CD4-positive, CD25-positive, alpha-beta regulatory T cell (primary cell): ENCODE measurements at regions not wholly inside any gene's neighbourhood (a gene's known extent, or its start where the extent isn't known, plus 50 kb on each side); places are given as distances from the start of the nearest gene placed in this dataset.

Source experiments
- ATAC-seq, 2 donors: fragments of 150-1000 bp; cut with Tn5 transposase; one replicate each; pipeline ENCODE4 v1.10.0; 2021; ENCODE audit warnings: low read depth in 2 of 2, moderate number of reproducible peaks in 2 of 2, moderate library complexity in 1 of 2
- DNase-seq, 3 donors: peaks; one replicate each; pipeline versions ENCODE4 v3.0.0 to v3.0.0-alpha.2; 2012 to 2022; ENCODE audit warnings: mixed read lengths in 1 of 3
- H3K27ac ChIP-seq: one replicate; pipeline ENCODE4 v1.7.0; 2013; ENCODE audit warnings: mild to moderate bottlenecking, low read length; ENCODE audit not compliant: insufficient read depth, poor library complexity, severe bottlenecking
- H3K27me3 ChIP-seq: one replicate; pipeline ENCODE4 v1.7.0; 2013; ENCODE audit warnings: low read length; ENCODE audit not compliant: control insufficient read depth, insufficient read depth
- H3K36me3 ChIP-seq: one replicate; pipeline ENCODE4 v1.7.0; 2013; ENCODE audit warnings: mild to moderate bottlenecking, low read length, moderate library complexity; ENCODE audit not compliant: control insufficient read depth, insufficient read depth
- H3K4me1 ChIP-seq: 2 replicates; pipeline ENCODE4 v1.7.0; 2013; ENCODE audit warnings: mild to moderate bottlenecking, low read length; ENCODE audit not compliant: insufficient read depth, control insufficient read depth, poor library complexity, severe bottlenecking
- H3K4me3 ChIP-seq: one replicate; pipeline ENCODE4 v1.7.0; 2013; ENCODE audit warnings: low read depth, mild to moderate bottlenecking, low read length, moderate library complexity
- H3K9me3 ChIP-seq, 2 experiments: 1 replicate in 1 of 2; 2 replicates in 1 of 2; pipeline ENCODE4 v1.7.0; 2013; ENCODE audit warnings: low read length in 2 of 2, mild to moderate bottlenecking in 1 of 2, moderate library complexity in 1 of 2; ENCODE audit not compliant: control insufficient read depth in 2 of 2
- H3K27ac Mint-ChIP-seq, 3 donors: one replicate each; pipeline ENCODE4 v1.8.0; 2020 to 2022; ENCODE audit warnings: mild to moderate bottlenecking in 3 of 3, mixed read lengths in 3 of 3, moderate library complexity in 2 of 3
- H3K27me3 Mint-ChIP-seq: one replicate; pipeline ENCODE4 v1.8.0; 2022; ENCODE audit warnings: mild to moderate bottlenecking, mixed read lengths
- H3K36me3 Mint-ChIP-seq: one replicate; pipeline ENCODE4 v1.8.0; 2020; ENCODE audit warnings: mixed read lengths
- H3K4me1 Mint-ChIP-seq, 4 donors: one replicate each; pipeline ENCODE4 v1.8.0; 2020 to 2022; ENCODE audit warnings: mixed read lengths in 4 of 4, mild to moderate bottlenecking in 1 of 4
- H3K4me3 Mint-ChIP-seq, 4 donors: one replicate each; pipeline ENCODE4 v1.8.0; 2020 to 2022; ENCODE audit warnings: mild to moderate bottlenecking in 4 of 4, mixed read lengths in 4 of 4, moderate library complexity in 3 of 4
- H3K9me3 Mint-ChIP-seq, 7 donors: one replicate each; pipeline ENCODE4 v1.8.0; 2020 to 2022; ENCODE audit warnings: mixed read lengths in 7 of 7, mild to moderate bottlenecking in 3 of 7, moderate library complexity in 2 of 7

- Mint-ChIP-seq H3K4me3 (no peak overlapping the region), H3K27me3 (no peaks in the 10 kb centered on the region), H3K9me3 (peaks cover 0 to 3% (median 0%) of the 10 kb centered on the region in 7 donors), H3K36me3 (no peaks in the 10 kb centered on the region), H3K4me1 (no peaks in the 10 kb centered on the region), H3K27ac (no peak overlapping the region)
- Histone ChIP-seq H3K27ac (no peak overlapping the region), H3K4me1 (no peaks in the 10 kb centered on the region), H3K9me3 (no peaks in the 10 kb centered on the region), H3K4me3 (no peak overlapping the region), H3K36me3 (no peaks in the 10 kb centered on the region), H3K27me3 (no peaks in the 10 kb centered on the region)
- ATAC-seq (no peak), DNase-seq (peak in 1 of 3 donors; percentile 0)
Observed at GRCh38 chr2:163182764-163183354, 344.3 kb upstream of the KCNH7 start.

GRCh38 chr2:163177592-163177991 lies 339.0 kb upstream of the KCNH7 start:
- ATAC-seq = no peak
- Histone ChIP-seq H3K9me3 (no peaks in the 10 kb centered on the region), H3K4me3 (no peak overlapping the region), H3K27ac (no peak overlapping the region), H3K4me1 (no peaks in the 10 kb centered on the region), H3K36me3 (no peaks in the 10 kb centered on the region), H3K27me3 (no peaks in the 10 kb centered on the region)
- Mint-ChIP-seq H3K27ac (no peak overlapping the region), H3K4me1 (no peaks in the 10 kb centered on the region), H3K4me3 (no peak overlapping the region), H3K36me3 (no peaks in the 10 kb centered on the region), H3K9me3 (no peaks in the 10 kb centered on the region), H3K27me3 (no peaks in the 10 kb centered on the region)
- no peak for DNase-seq

DNA sequence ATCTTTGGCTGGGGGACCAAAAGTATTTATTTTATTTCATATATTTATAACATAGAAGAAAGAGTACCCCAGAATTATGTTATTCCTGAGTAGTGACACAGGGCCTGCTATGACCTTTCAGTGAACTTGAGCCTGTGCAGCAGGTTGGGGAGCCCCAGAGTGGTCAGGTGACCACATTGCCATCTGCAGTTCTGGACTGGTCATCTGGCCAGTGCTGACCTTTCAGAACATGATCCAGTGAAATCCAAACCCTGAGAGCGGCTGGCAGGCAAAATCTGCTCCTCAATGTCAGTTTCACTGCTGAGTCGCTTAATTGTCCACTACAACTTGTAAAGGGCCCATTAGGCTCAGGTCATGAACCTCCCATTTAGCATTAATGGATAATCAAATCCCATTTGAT lies 336.7 kb upstream of the KCNH7 start:
- DNase-seq = no peak
- Mint-ChIP-seq H3K4me1 (no peaks in the 10 kb centered on the region), H3K27ac (no peak overlapping the region), H3K4me3 (no peak overlapping the region), H3K27me3 (no peaks in the 10 kb centered on the region), H3K9me3 (no peaks in the 10 kb centered on the region), H3K36me3 (no peaks in the 10 kb centered on the region)
- Histone ChIP-seq H3K4me3 (no peak overlapping the region), H3K36me3 (no peaks in the 10 kb centered on the region), H3K27ac (no peak overlapping the region), H3K27me3 (no peaks in the 10 kb centered on the region), H3K4me1 (no peaks in the 10 kb centered on the region), H3K9me3 (no peaks in the 10 kb centered on the region)
- no peak for ATAC-seq

GRCh38 chr2:163173591-163173990 lies 335.0 kb upstream of the KCNH7 start:
- DNase-seq = no peak
- Mint-ChIP-seq H3K9me3 (peaks cover 0 to 2% (median 0%) of the 10 kb centered on the region in 7 donors), H3K27ac (no peak overlapping the region), H3K27me3 (no peaks in the 10 kb centered on the region), H3K36me3 (no peaks in the 10 kb centered on the region), H3K4me3 (no peak overlapping the region), H3K4me1 (no peaks in the 10 kb centered on the region)
- ATAC-seq = no peak
- no peak overlapping the region for H3K4me3 ChIP-seq
- no peaks in the 10 kb centered on the region for H3K27me3 ChIP-seq
- no peaks in the 10 kb centered on the region for H3K9me3 ChIP-seq
- no peaks in the 10 kb centered on the region for H3K4me1 ChIP-seq
- no peaks in the 10 kb centered on the region for H3K36me3 ChIP-seq
- H3K27ac ChIP-seq = no peak overlapping the region

- H3K4me3 ChIP-seq = no peak overlapping the region
- DNase-seq (no peak), ATAC-seq (no peak)
- no peak overlapping the region for H3K27ac ChIP-seq
- H3K9me3 Mint-ChIP-seq = peaks cover 0 to 2% (median 0%) of the 10 kb centered on the region in 7 donors
- no peaks in the 10 kb centered on the region for H3K9me3 ChIP-seq
- H3K36me3 ChIP-seq = no peaks in the 10 kb centered on the region
- H3K4me3 Mint-ChIP-seq = no peak overlapping the region
- no peaks in the 10 kb centered on the region for H3K27me3 Mint-ChIP-seq
- H3K36me3 Mint-ChIP-seq = no peaks in the 10 kb centered on the region
- H3K4me1 ChIP-seq = no peaks in the 10 kb centered on the region
- no peak overlapping the region for H3K27ac Mint-ChIP-seq
- no peaks in the 10 kb centered on the region for H3K4me1 Mint-ChIP-seq
- no peaks in the 10 kb centered on the region for H3K27me3 ChIP-seq
Observed at GRCh38 chr2:163171786-163172530, 333.4 kb upstream of the KCNH7 start.

DNA sequence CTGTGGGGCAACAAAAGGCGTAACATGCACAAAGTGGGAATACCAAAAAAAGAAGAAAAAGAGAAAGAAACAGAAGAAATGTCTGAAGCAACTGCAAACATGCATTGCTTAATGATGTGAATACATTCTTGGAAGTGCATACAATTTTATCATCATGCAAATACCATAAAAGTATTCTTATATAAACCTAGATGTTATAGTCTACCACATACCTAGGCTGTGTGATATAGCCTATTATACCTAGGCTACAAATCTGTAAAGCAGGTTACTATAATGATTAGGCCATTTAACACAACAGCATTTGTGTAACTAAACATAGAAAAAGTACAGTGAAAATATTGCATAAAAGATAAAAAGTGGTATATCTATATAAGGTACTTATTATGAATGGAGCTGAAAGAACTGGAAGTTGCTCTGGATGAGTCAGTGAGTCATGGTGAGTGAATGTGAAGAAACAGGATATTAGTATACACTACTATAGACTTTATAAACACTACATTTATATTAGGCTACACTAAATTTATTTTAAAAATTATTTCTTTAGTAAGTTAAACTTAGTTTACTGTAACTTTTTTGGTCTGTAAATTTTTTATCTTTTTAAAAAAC lies 319.4 kb upstream of the KCNH7 start:
- Mint-ChIP-seq H3K4me1 (no peaks in the 10 kb centered on the region), H3K27me3 (no peaks in the 10 kb centered on the region)
- ATAC-seq = no peak

GRCh38 chr2:163157411-163157810 lies 318.8 kb upstream of the KCNH7 start:
- ATAC-seq = no peak
- Histone ChIP-seq H3K4me1 (no peaks in the 10 kb centered on the region), H3K27ac (no peak overlapping the region), H3K36me3 (no peaks in the 10 kb centered on the region), H3K4me3 (no peak overlapping the region), H3K27me3 (no peaks in the 10 kb centered on the region), H3K9me3 (no peaks in the 10 kb centered on the region)
- H3K4me3 Mint-ChIP-seq = no peak overlapping the region
- no peaks in the 10 kb centered on the region for H3K36me3 Mint-ChIP-seq
- peaks cover 0 to 4% (median 0%) of the 10 kb centered on the region in 7 donors for H3K9me3 Mint-ChIP-seq
- DNase-seq = no peak
- no peaks in the 10 kb centered on the region for H3K27me3 Mint-ChIP-seq
- H3K27ac Mint-ChIP-seq = no peak overlapping the region
- H3K4me1 Mint-ChIP-seq = no peaks in the 10 kb centered on the region

More for the DNA sequence above, 319.4 kb upstream of the KCNH7 start:
- Mint-ChIP-seq H3K4me3 (no peak overlapping the region), H3K36me3 (no peaks in the 10 kb centered on the region), H3K9me3 (peaks cover 0 to 4% (median 0%) of the 10 kb centered on the region in 7 donors), H3K27ac (no peak overlapping the region)
- Histone ChIP-seq H3K36me3 (no peaks in the 10 kb centered on the region), H3K27ac (no peak overlapping the region), H3K27me3 (no peaks in the 10 kb centered on the region), H3K9me3 (no peaks in the 10 kb centered on the region), H3K4me3 (no peak overlapping the region), H3K4me1 (no peaks in the 10 kb centered on the region)
- no peak for DNase-seq
